Right lobe of liver (tissue), 4 donors: ENCODE measurements at regions not wholly inside any gene's neighbourhood (a gene's known extent, or its start where the extent isn't known, plus 50 kb on each side); places are given as distances from the start of the nearest gene placed in this dataset.

Experiments
- POLR2A ChIP-seq: fragments of 450-650 bp; IDR thresholded peaks from one replicate; pipeline ENCODE4 v1.6.1; 2017; ENCODE audit warnings: antibody characterized with exemption, mild to moderate bottlenecking
- TF ChIP-seq, protein P1 (sequence below), 4 donors: fragments of 200-600 bp in 3 of 4; fragments of 450-650 bp in 1 of 4; IDR thresholded peaks; one replicate each; pipeline versions ENCODE4 v1.5.1 to v1.8.0; 2016 to 2022; ENCODE audit warnings: antibody characterized with exemption in 4 of 4, mild to moderate bottlenecking in 2 of 4
- donor health status: DM: no; HTN: no; CAD: no.
- donor health status: DM: no; HTN: no; CAD: no.
- donor health status: DM: no; HTN: yes; CAD: no.

GRCh38 chr1:17927952-17928351 is 172.8 kb downstream of the ACTL8 start:
- TF ChIP-seq, protein P1, sequence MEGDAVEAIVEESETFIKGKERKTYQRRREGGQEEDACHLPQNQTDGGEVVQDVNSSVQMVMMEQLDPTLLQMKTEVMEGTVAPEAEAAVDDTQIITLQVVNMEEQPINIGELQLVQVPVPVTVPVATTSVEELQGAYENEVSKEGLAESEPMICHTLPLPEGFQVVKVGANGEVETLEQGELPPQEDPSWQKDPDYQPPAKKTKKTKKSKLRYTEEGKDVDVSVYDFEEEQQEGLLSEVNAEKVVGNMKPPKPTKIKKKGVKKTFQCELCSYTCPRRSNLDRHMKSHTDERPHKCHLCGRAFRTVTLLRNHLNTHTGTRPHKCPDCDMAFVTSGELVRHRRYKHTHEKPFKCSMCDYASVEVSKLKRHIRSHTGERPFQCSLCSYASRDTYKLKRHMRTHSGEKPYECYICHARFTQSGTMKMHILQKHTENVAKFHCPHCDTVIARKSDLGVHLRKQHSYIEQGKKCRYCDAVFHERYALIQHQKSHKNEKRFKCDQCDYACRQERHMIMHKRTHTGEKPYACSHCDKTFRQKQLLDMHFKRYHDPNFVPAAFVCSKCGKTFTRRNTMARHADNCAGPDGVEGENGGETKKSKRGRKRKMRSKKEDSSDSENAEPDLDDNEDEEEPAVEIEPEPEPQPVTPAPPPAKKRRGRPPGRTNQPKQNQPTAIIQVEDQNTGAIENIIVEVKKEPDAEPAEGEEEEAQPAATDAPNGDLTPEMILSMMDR (IDR thresholded peaks at IDR 0.05), result no peak
- TF ChIP-seq POLR2A, result no peak
